Caco-2 (cell line): ENCODE measurements at regions not wholly inside any gene's neighbourhood (a gene's known extent, or its start where the extent isn't known, plus 50 kb on each side); places are given as distances from the start of the nearest gene placed in this dataset.

Experiments used
- BruUV-seq: library from RNA; stranded (reverse); fragments of 400-500 nt; replicated peaks from 2 replicates; lab custom pipeline; 2021; lab: Mats Ljungman, UMichigan
- CTCF ChIA-PET: fragments of 300-600 bp; sonication (Branson Sonifier 250); formaldehyde crosslinking; loops from one replicate; lab custom pipeline; 2022; ENCODE audit warnings: antibody characterized with exemption; lab: Charles Lee
- POLR2A ChIA-PET: fragments of 300-600 bp; sonication (Branson Sonifier 250); formaldehyde crosslinking; loops from one replicate; lab custom pipeline; 2022; ENCODE audit warnings: antibody characterized with exemption; lab: Charles Lee
- DNase-seq, 2 experiments: peaks; one replicate each; pipeline versions ENCODE4 v3.0.0 to v3.0.0-alpha.2; 2020 to 2022
- H3K27me3 ChIP-seq: replicated peaks from 2 replicates; pipeline ENCODE4 v1.6.0; 2011; ENCODE audit warnings: low read length; ENCODE audit not compliant: control insufficient read depth, insufficient read depth
- H3K36me3 ChIP-seq: 2 replicates; pipeline ENCODE4 v1.5.1; 2011; ENCODE audit warnings: low read length; ENCODE audit not compliant: control insufficient read depth, insufficient read depth
- H3K4me1 ChIP-seq: fragments of 250-450 bp; sonication (Bioruptor Pico); 2 replicates; pipeline ENCODE4 v1.5.1; 2020; ENCODE audit warnings: mild to moderate bottlenecking
- H3K4me3 ChIP-seq: 2 replicates; pipeline ENCODE4 v1.5.1; 2011; ENCODE audit warnings: low read depth, mild to moderate bottlenecking, control low read depth, low read length
- H3K9me3 ChIP-seq: fragments of 250-450 bp; sonication (Bioruptor Pico); 2 replicates; pipeline ENCODE4 v1.5.1; 2020; ENCODE audit warnings: mild to moderate bottlenecking, moderate library complexity
- H3K27ac Mint-ChIP-seq: one replicate; pipeline ENCODE4 v1.8.0; 2022; ENCODE audit warnings: mixed read lengths; ENCODE audit not compliant: unreplicated experiment
- H3K27me3 Mint-ChIP-seq: one replicate; pipeline ENCODE4 v1.8.0; 2022; ENCODE audit warnings: mixed read lengths; ENCODE audit not compliant: insufficient read depth, unreplicated experiment
- H3K36me3 Mint-ChIP-seq: one replicate; pipeline ENCODE4 v1.8.0; 2022; ENCODE audit warnings: mild to moderate bottlenecking, mixed read lengths; ENCODE audit not compliant: insufficient read depth, unreplicated experiment
- H3K4me1 Mint-ChIP-seq: one replicate; pipeline ENCODE4 v1.8.0; 2022; ENCODE audit warnings: low read depth, mixed read lengths; ENCODE audit not compliant: unreplicated experiment
- H3K4me3 Mint-ChIP-seq: one replicate; pipeline ENCODE4 v1.8.0; 2022; ENCODE audit warnings: mild to moderate bottlenecking, moderate library complexity, mixed read lengths; ENCODE audit not compliant: unreplicated experiment
- H3K9me3 Mint-ChIP-seq: one replicate; pipeline ENCODE4 v1.8.0; 2022; ENCODE audit warnings: mixed read lengths; ENCODE audit not compliant: unreplicated experiment
- intact Hi-C: fragments of 100-400 bp; cut with micrococcal nuclease; formaldehyde crosslinking; loops from one replicate; pipeline ENCODE4 v1.10.0; 2022; ENCODE audit not compliant: unreplicated experiment
- TF ChIP-seq, protein P1 (sequence below), 2 experiments: fragments of 200-600 bp in 1 of 2; IDR thresholded peaks; 1 replicate in 1 of 2; 2 replicates in 1 of 2; pipeline versions ENCODE4 v1.5.1 to v1.8.0; 2011 to 2022; ENCODE audit warnings: antibody characterized with exemption in 1 of 2, control low read depth in 1 of 2, inconsistent platforms in 1 of 2, low read depth in 1 of 2, low read length in 1 of 2, mild to moderate bottlenecking in 1 of 2, moderate library complexity in 1 of 2; ENCODE audit not compliant: insufficient read depth in 1 of 2, severe bottlenecking in 1 of 2, unreplicated experiment in 1 of 2

DNA sequence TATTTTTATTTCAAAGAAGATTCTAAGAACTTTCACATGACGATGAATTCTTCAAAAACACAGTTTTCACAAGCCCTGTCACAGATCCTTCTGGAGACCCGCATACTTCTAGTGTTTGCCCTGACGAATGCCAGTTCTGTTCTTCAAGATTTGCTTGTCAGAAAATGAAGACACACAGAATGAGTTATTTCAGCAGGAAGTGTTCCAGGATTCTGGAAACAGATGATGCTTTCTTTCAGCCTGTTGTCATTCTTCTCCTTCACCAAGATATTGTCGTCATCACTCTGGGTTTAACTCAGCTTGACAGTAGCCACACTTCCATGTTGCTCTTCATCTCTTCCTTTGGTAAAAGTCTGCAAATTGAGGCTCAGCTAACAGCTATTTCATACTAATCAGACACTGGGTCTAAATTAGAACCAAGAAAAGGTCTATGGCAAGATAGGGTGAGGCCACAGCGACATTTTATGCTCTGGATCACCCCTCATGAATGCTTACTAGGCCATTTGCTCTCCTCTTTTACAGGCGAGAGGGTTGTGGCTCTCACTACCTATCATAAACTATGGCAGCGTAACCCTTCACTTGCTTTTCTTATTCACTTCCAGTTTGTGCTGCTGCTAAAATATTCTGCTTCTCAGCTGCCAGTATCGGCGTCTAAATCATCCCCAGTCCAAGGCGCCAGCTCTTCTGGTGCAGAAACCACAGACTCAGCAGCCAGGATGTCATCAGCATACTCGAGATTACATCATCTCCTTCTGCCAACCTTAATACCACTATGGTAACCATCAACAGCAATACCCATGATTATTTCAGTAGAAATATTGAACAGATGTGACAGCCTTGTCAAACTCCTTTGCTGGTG is 159.6 kb upstream of the TBCA start:
- H3K27me3 ChIP-seq = no peaks in the 10 kb centered on the region; the same call in 1 of the 2 replicates
- BruUV-seq = no TSS peak
- H3K27me3 Mint-ChIP-seq = peaks cover 15% of the 10 kb centered on the region
- H3K4me1 Mint-ChIP-seq = no peaks in the 10 kb centered on the region
- ChIA-PET POLR2A (no interaction called here), CTCF (no interaction called here)
- H3K27ac Mint-ChIP-seq = no peak overlapping the region
- no peak overlapping the region for H3K4me3 Mint-ChIP-seq
- no peaks in the 10 kb centered on the region for H3K9me3 Mint-ChIP-seq
- H3K36me3 Mint-ChIP-seq = no peaks in the 10 kb centered on the region
- H3K9me3 ChIP-seq = no peaks in the 10 kb centered on the region
- DNase-seq = no peak
- H3K4me3 ChIP-seq = no peak overlapping the region
- TF ChIP-seq, protein P1, sequence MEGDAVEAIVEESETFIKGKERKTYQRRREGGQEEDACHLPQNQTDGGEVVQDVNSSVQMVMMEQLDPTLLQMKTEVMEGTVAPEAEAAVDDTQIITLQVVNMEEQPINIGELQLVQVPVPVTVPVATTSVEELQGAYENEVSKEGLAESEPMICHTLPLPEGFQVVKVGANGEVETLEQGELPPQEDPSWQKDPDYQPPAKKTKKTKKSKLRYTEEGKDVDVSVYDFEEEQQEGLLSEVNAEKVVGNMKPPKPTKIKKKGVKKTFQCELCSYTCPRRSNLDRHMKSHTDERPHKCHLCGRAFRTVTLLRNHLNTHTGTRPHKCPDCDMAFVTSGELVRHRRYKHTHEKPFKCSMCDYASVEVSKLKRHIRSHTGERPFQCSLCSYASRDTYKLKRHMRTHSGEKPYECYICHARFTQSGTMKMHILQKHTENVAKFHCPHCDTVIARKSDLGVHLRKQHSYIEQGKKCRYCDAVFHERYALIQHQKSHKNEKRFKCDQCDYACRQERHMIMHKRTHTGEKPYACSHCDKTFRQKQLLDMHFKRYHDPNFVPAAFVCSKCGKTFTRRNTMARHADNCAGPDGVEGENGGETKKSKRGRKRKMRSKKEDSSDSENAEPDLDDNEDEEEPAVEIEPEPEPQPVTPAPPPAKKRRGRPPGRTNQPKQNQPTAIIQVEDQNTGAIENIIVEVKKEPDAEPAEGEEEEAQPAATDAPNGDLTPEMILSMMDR (IDR thresholded peaks at IDR 0.05; ENCODE audit: insufficient read depth in 1 of 2, low read depth in 1 of 2, low read length in 1 of 2, severe bottlenecking in 1 of 2, unreplicated experiment in 1 of 2) = no peak
- intact Hi-C loops = no loop called here
- H3K4me1 ChIP-seq = no peaks in the 10 kb centered on the region
- H3K36me3 ChIP-seq = no peaks in the 10 kb centered on the region

DNA sequence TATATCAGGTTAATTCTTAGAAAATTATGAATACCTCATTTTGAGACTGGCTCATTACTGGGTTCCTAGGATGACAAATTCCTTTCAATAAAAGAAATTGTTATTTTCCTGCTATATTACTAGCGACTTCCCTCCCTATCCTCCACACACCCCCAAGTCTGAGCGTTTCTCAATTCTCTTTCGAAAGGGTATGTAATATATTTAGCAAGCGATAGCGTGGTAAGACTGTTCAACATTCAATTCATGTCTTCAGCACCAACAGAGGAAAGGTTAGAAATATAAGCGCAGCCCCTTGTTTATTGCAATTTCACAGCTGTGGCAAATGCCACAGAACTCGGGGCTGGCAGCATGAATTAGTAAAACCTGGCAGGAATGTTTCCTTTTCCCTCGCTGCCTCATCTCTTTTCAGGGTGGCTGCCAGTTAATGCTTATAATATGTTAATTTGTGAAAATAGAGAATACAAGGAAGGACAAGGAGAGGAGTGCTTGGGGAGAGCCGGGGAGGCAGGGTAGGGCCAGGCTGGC is 152.7 kb upstream of the TBCA start:
- no peaks in the 10 kb centered on the region for H3K36me3 Mint-ChIP-seq
- DNase-seq = no peak
- TF ChIP-seq, protein P1 (IDR thresholded peaks at IDR 0.05; ENCODE audit: insufficient read depth in 1 of 2, low read depth in 1 of 2, low read length in 1 of 2, severe bottlenecking in 1 of 2, unreplicated experiment in 1 of 2) = no peak
- no peak overlapping the region for H3K27ac Mint-ChIP-seq
- H3K4me1 ChIP-seq = no peaks in the 10 kb centered on the region
- BruUV-seq = no TSS peak
- ChIA-PET CTCF (no interaction called here), POLR2A (no interaction called here)
- H3K27me3 Mint-ChIP-seq = peaks cover 27% of the 10 kb centered on the region
- H3K36me3 ChIP-seq = no peaks in the 10 kb centered on the region
- no peak overlapping the region for H3K4me3 Mint-ChIP-seq
- intact Hi-C loops = no loop called here
- no peaks in the 10 kb centered on the region for H3K4me1 Mint-ChIP-seq
- no peaks in the 10 kb centered on the region for H3K27me3 ChIP-seq
- H3K9me3 Mint-ChIP-seq = no peaks in the 10 kb centered on the region
- H3K9me3 ChIP-seq = no peaks in the 10 kb centered on the region; the same call in 1 of the 2 replicates
- H3K4me3 ChIP-seq = no peak overlapping the region

DNA sequence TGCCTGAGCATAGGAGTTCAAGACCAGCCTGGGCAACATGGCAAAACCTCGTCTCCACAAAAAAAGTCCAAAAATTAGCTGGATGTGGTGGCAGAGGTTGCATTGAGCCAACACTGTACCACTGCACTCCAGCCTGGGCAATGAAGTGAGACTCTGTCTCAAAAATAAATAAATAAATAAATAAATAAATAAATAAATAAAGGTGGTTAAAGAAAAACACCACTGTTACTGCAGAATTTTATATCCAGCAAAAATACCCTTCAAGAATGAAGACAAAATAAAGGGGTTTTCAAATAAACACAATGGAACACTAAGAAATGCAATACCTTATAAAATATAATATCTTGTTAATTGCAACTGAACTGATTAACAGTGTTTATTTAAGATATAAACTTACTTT is 150.2 kb upstream of the TBCA start:
- no peaks in the 10 kb centered on the region for H3K36me3 Mint-ChIP-seq
- POLR2A ChIA-PET = no interaction called here
- H3K4me1 Mint-ChIP-seq = no peaks in the 10 kb centered on the region
- no peaks in the 10 kb centered on the region; the same call in 1 of the 2 replicates for H3K4me1 ChIP-seq
- H3K27ac Mint-ChIP-seq = no peak overlapping the region
- no peak overlapping the region for H3K4me3 ChIP-seq
- H3K27me3 Mint-ChIP-seq = peaks cover 24% of the 10 kb centered on the region
- CTCF ChIA-PET = no interaction called here
- H3K9me3 Mint-ChIP-seq = no peaks in the 10 kb centered on the region
- H3K4me3 Mint-ChIP-seq = no peak overlapping the region
- BruUV-seq = no TSS peak
- no peak for DNase-seq
- no peaks in the 10 kb centered on the region for H3K36me3 ChIP-seq
- H3K9me3 ChIP-seq = no peaks in the 10 kb centered on the region; the same call in 1 of the 2 replicates
- TF ChIP-seq, protein P1 (IDR thresholded peaks at IDR 0.05; ENCODE audit: insufficient read depth in 1 of 2, low read depth in 1 of 2, low read length in 1 of 2, severe bottlenecking in 1 of 2, unreplicated experiment in 1 of 2) = no peak
- no peaks in the 10 kb centered on the region for H3K27me3 ChIP-seq
- intact Hi-C loops = no loop called here
